ENCODE measurements at regions not wholly inside any gene's neighbourhood (a gene's known extent, or its start where the extent isn't known, plus 50 kb on each side); places are given as distances from the start of the nearest gene placed in this dataset.

DNA sequence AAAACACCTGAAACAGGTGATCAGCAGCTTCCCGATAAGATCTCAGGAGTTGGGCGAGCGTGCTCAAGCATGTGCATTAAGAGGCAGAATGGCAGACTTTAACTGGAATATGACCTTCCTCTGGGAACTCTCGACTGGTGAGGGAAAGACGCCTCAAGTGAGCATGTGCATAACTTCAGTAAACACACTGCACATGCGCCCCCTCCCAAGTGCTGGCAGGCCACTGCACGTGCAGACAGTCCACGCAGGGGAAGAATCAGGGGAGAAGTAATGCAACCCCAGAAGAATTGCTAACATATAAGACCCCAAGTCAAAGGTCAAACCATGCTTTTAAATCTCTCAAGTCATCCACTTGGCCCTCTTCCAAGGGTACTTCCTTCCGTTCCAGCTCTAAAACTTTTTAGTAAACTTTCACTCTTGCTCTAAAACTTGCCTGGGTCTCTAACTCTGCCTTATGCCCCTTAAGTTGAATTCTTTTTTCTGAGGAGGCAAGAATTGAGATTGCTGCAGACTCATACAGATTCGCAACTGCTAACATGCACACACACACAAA lies 541.0 kb downstream of the TNS3 start:
- no peak for DNase-seq (ENCODE audit: low spot score)
- Histone ChIP-seq H3K36me3 (ENCODE audit: control insufficient read depth in 4 of 4, insufficient read depth in 3 of 4, low read depth in 1 of 4, low read length in 3 of 4) (no peaks in the 10 kb centered on the region), H3K27ac (ENCODE audit: low read depth in 1 of 2, low read length in 2 of 2) (no peak overlapping the region), H3K4me1 (ENCODE audit: control insufficient read depth in 4 of 4, insufficient read depth in 4 of 4, low read length in 3 of 4) (peaks cover 0 to 8% (median 2%) of the 10 kb centered on the region in 4 donors), H3K9me3 (ENCODE audit: control insufficient read depth in 4 of 4, low read length in 3 of 4) (no peaks in the 10 kb centered on the region), H3K9ac (ENCODE audit: low read depth in 1 of 2, low read length in 2 of 2) (no peak overlapping the region), H3K27me3 (ENCODE audit: control insufficient read depth in 4 of 4, insufficient read depth in 4 of 4, low read length in 3 of 4) (no peaks in the 10 kb centered on the region), H3K4me3 (ENCODE audit: low read depth in 1 of 3, low read length in 3 of 3) (no peak overlapping the region)
- 84% methylated on average over 10 of the region's 10 CpGs for WGBS
- TF ChIP-seq SP1 (IDR thresholded peaks at IDR 0.05), result no peak
- no peak for TF ChIP-seq GABPA (IDR thresholded peaks at IDR 0.05 in 1 of 2, conservative IDR thresholded peaks at IDR 0.05 in 1 of 2)
- TF ChIP-seq HNF4A (conservative IDR thresholded peaks at IDR 0.05), result no peak
- no peak for TF ChIP-seq EGR1 (IDR thresholded peaks at IDR 0.05; ENCODE audit: low read depth in 2 of 2)
- TF ChIP-seq REST (IDR thresholded peaks at IDR 0.05), result no peak
- no peak for TF ChIP-seq CTCF (IDR thresholded peaks at IDR 0.05; ENCODE audit: low read depth, low read length, missing input control)

DNA sequence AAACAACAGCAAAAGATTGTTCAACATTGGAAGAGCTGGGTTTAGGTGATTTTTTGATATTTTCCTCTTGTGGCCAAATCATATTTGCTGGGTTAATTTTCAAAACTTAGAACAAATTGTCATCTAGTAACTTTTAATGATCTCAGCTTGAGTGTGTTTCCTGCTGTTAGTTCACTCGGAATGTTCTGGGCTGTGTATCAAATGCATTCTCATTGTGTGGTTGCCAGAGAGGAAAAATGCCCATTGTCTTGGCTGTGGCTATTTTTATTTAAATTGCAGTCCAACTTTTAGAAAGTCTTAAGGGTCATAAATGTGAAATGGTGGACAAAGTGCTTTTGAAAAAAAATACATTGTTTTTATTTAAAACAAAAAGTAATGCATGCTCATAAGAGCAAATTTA lies 542.0 kb downstream of the TNS3 start:
- Histone ChIP-seq H3K27ac (ENCODE audit: low read depth in 1 of 2, low read length in 2 of 2) (no peak overlapping the region), H3K4me3 (ENCODE audit: low read depth in 1 of 3, low read length in 3 of 3) (no peak overlapping the region), H3K27me3 (ENCODE audit: control insufficient read depth in 4 of 4, insufficient read depth in 4 of 4, low read length in 3 of 4) (no peaks in the 10 kb centered on the region), H3K36me3 (ENCODE audit: control insufficient read depth in 4 of 4, insufficient read depth in 3 of 4, low read depth in 1 of 4, low read length in 3 of 4) (no peaks in the 10 kb centered on the region), H3K9me3 (ENCODE audit: control insufficient read depth in 4 of 4, low read length in 3 of 4) (no peaks in the 10 kb centered on the region), H3K9ac (ENCODE audit: low read depth in 1 of 2, low read length in 2 of 2) (no peak overlapping the region), H3K4me1 (ENCODE audit: control insufficient read depth in 4 of 4, insufficient read depth in 4 of 4, low read length in 3 of 4) (peaks cover 0 to 4% (median 0%) of the 10 kb centered on the region in 4 donors)
- 58% methylated on average over 1 of the region's 1 CpG for WGBS
- DNase-seq (ENCODE audit: low spot score), result no peak
- TF ChIP-seq, protein P1, sequence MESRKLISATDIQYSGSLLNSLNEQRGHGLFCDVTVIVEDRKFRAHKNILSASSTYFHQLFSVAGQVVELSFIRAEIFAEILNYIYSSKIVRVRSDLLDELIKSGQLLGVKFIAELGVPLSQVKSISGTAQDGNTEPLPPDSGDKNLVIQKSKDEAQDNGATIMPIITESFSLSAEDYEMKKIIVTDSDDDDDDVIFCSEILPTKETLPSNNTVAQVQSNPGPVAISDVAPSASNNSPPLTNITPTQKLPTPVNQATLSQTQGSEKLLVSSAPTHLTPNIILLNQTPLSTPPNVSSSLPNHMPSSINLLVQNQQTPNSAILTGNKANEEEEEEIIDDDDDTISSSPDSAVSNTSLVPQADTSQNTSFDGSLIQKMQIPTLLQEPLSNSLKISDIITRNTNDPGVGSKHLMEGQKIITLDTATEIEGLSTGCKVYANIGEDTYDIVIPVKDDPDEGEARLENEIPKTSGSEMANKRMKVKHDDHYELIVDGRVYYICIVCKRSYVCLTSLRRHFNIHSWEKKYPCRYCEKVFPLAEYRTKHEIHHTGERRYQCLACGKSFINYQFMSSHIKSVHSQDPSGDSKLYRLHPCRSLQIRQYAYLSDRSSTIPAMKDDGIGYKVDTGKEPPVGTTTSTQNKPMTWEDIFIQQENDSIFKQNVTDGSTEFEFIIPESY (IDR thresholded peaks at IDR 0.05), result no peak
- TF ChIP-seq YY1 (IDR thresholded peaks at IDR 0.05) (no peak), FOXA1 (IDR thresholded peaks at IDR 0.05) (no peak), REST (IDR thresholded peaks at IDR 0.05) (no peak), EGR1 (IDR thresholded peaks at IDR 0.05; ENCODE audit: low read depth in 2 of 2) (no peak), NR2F2 (IDR thresholded peaks at IDR 0.05) (peak; percentile 77), SP1 (IDR thresholded peaks at IDR 0.05) (no peak)

Measured in liver (tissue), 8 donors.